ENCODE measurements at regions not wholly inside any gene's neighbourhood (a gene's known extent, or its start where the extent isn't known, plus 50 kb on each side); places are given as distances from the start of the nearest gene placed in this dataset.

DNA sequence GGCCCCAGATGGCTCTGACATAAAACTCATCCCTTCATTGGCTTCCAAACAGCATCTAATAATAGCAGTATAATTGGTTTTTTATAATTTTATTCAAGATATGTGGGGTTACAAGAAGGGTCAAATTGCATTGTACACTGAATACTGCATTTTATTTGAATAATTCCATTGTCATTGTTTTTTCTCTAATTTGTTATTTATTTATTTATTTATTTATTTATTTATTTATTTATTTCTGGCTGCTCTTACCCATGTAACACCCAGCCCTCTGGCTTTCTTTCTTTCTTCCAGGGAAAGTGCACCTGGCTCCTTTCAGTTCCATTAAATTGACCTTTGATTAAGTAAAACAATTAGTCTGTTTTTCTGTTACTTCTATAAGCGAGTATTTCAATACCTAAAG, 210.1 kb downstream of the CDH9 start:
- Mint-ChIP-seq H3K27me3 (no peaks in the 10 kb centered on the region), H3K4me3 (no peak overlapping the region), H3K27ac (no peak overlapping the region), H3K4me1 (no peaks in the 10 kb centered on the region), H3K36me3 (peaks cover 2% of the 10 kb centered on the region), H3K9me3 (peaks cover 5 to 23% (median 8%) of the 10 kb centered on the region in 3 donors)

GRCh38 chr5:26813235-26813634, 225.2 kb downstream of the CDH9 start:
- Mint-ChIP-seq H3K4me3 (no peak overlapping the region), H3K36me3 (peaks cover 1% of the 10 kb centered on the region), H3K9me3 (peaks cover 7 to 13% (median 9%) of the 10 kb centered on the region in 3 donors), H3K27ac (no peak overlapping the region), H3K4me1 (no peaks in the 10 kb centered on the region), H3K27me3 (no peaks in the 10 kb centered on the region)

- no peaks in the 10 kb centered on the region for H3K4me1 Mint-ChIP-seq
These were observed 225.7 kb downstream of the CDH9 start for GRCh38 chr5:26812714-26813113.

DNA sequence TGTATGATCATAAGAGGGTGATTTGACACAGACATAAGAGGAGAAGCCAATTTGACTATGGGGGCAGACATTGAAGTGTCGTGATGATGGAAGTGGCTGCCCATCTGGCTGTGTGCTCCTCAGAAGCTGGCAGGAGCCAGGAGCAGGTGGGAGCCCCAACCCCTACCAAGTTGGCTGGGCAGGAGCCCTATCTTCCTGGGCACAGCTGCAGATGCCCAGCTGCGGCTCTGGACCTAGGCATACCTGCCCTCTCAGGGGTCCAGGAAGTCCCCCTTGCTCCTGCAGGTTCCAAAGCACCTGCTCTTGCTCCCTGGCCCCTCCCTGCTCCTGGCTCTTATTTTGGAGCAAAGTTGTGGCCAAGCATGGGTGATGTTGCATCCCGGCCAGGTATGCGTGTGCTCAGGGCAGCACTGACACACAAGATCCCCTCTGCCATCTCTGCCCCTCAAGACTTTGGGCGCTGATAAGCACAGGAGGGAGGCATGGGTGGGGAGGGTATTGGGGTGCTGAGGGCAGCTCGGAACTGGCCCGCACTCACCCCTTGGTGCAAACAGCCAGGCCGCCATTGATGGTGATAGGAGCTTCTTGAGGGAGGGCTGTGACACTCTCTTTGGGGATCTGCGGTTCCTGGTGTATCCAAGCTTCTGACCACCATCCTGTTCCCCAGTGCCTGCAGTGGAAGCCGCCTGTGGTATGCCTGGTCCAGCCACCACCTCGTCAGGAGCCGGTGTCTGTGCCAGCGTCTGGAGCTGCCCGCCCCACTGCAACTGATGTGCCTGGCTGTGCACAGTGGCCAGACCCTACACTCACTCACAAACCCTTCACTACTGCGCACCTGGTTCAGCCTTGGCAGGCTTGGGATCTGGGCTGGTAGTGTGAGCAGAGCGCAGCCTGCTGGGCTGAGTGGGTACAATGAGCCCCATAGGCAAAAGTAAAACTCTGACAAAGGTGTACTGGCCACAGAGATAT, 230.9 kb downstream of the CDH9 start:
- no peak overlapping the region for H3K27ac Mint-ChIP-seq
- no peak overlapping the region for H3K4me3 Mint-ChIP-seq
- H3K27me3 Mint-ChIP-seq = no peaks in the 10 kb centered on the region
- no peaks in the 10 kb centered on the region for H3K4me1 Mint-ChIP-seq
- H3K36me3 Mint-ChIP-seq = peaks cover 1% of the 10 kb centered on the region
- peaks cover 0 to 11% (median 4%) of the 10 kb centered on the region in 3 donors for H3K9me3 Mint-ChIP-seq

More at GRCh38 chr5:26812714-26813113, 225.7 kb downstream of the CDH9 start:
- no peak overlapping the region for H3K27ac Mint-ChIP-seq
- H3K36me3 Mint-ChIP-seq = peaks cover 1% of the 10 kb centered on the region
- H3K9me3 Mint-ChIP-seq = peaks cover 7 to 12% (median 9%) of the 10 kb centered on the region in 3 donors
- no peaks in the 10 kb centered on the region for H3K27me3 Mint-ChIP-seq
- no peak overlapping the region for H3K4me3 Mint-ChIP-seq

- H3K27ac Mint-ChIP-seq = no peak overlapping the region
- no peaks in the 10 kb centered on the region for H3K36me3 Mint-ChIP-seq
- H3K4me1 Mint-ChIP-seq = no peaks in the 10 kb centered on the region
- no peak overlapping the region for H3K4me3 Mint-ChIP-seq
- no peaks in the 10 kb centered on the region for H3K27me3 Mint-ChIP-seq
- peaks cover 0 to 11% (median 4%) of the 10 kb centered on the region in 3 donors for H3K9me3 Mint-ChIP-seq
These were observed 233.3 kb downstream of the CDH9 start for GRCh38 chr5:26805076-26805475.

DNA sequence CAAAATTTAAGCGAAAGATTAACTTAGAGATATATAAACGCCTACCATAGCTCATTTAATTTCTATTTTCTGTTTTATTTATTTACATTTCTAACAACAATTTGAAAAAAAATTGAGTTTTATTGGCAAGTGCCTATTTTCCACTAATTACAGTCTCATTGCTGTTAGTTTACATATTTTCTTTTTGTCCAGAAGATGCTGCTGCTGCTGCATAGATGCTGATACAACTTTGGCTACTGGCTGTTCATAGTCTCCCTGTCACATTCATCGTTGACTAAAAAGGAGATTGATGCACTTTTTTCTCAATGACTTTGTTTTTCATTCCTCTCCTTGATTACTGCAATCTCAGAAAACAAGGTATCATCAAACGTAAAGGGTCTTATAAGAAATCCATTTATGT, 235.4 kb downstream of the CDH9 start:
- no peaks in the 10 kb centered on the region for H3K4me1 Mint-ChIP-seq
- H3K9me3 Mint-ChIP-seq = peaks cover 0 to 11% (median 4%) of the 10 kb centered on the region in 3 donors
- no peaks in the 10 kb centered on the region for H3K36me3 Mint-ChIP-seq
- no peak overlapping the region for H3K27ac Mint-ChIP-seq
- no peaks in the 10 kb centered on the region for H3K27me3 Mint-ChIP-seq
- H3K4me3 Mint-ChIP-seq = no peak overlapping the region

GRCh38 chr5:26791433-26791832, 247.0 kb downstream of the CDH9 start:
- Mint-ChIP-seq H3K27ac (no peak overlapping the region), H3K4me3 (no peak overlapping the region), H3K27me3 (no peaks in the 10 kb centered on the region), H3K9me3 (peaks cover 3 to 8% (median 3%) of the 10 kb centered on the region in 3 donors), H3K4me1 (peaks cover 0 to 2% (median 0%) of the 10 kb centered on the region in 3 donors), H3K36me3 (no peaks in the 10 kb centered on the region)

GRCh38 chr5:26791021-26791420, 247.4 kb downstream of the CDH9 start:
- Mint-ChIP-seq H3K9me3 (peaks cover 3 to 8% (median 3%) of the 10 kb centered on the region in 3 donors), H3K27me3 (no peaks in the 10 kb centered on the region), H3K4me3 (peak overlapping the region in 1 of 4 donors; percentile 4), H3K36me3 (no peaks in the 10 kb centered on the region), H3K27ac (no peak overlapping the region), H3K4me1 (peaks cover 0 to 2% (median 0%) of the 10 kb centered on the region in 3 donors)

DNA sequence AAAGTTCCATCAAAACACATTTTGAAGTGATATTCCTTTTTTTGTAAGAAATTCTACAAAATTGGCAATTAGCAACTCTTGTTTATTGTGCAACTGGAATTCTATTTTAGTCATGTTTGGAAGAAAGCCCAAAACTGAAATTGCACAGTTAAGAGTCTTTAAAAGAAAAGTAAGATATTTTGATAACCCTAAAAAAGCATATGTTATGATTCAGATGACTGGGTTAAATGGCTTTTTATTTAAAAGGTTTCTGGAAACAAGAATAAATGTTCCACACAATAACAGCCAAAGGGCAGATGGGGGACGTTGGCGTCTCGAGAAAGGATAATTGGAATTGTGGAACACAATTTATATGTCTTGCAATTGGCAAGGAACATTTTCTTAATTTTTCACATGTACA, 275.2 kb downstream of the CDH9 start:
- Mint-ChIP-seq H3K4me3 (no peak overlapping the region), H3K4me1 (no peaks in the 10 kb centered on the region), H3K27me3 (no peaks in the 10 kb centered on the region), H3K27ac (no peak overlapping the region), H3K9me3 (peaks cover 4 to 8% (median 5%) of the 10 kb centered on the region in 3 donors), H3K36me3 (no peaks in the 10 kb centered on the region)

DNA sequence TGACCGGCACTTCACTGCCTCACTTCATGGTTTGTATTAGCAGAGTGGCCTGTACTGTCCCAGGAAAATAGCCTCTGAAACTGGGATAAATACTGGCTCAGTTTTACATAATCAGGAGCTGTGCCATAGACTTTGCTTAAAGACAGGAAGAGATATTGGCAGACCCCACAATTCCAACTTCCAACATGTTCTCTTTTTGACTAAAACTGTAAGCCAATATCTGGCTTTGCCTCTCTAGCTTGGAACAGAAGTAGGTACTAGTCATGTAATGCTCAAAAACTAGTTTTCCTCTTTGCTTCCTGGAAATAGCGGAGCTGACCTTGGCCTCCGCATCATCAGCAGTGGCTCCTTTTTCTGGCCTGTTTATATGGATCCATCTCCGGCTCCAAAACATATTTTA, 276.9 kb downstream of the CDH9 start:
- Mint-ChIP-seq H3K4me1 (no peaks in the 10 kb centered on the region), H3K4me3 (no peak overlapping the region), H3K9me3 (peaks cover 0 to 5% (median 2%) of the 10 kb centered on the region in 3 donors), H3K27ac (no peak overlapping the region), H3K27me3 (no peaks in the 10 kb centered on the region), H3K36me3 (no peaks in the 10 kb centered on the region)

DNA sequence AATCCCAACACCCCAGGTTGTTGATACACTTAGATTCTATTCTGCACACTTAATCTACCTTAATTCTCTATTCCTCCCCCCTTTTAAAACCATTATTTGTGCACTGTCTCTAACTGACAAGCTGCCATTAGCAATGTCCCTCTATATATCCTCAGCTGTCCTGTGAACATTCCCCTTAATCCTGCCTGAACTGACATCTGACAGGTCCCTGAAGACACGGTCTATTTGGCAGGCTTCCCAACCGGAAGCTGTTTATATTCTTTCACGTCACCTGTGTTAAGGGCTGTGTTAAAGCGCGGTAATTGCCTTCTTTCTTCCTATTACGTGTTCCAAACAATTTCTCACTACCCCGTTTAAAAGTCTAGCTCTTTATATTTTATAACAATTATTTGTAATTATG, 277.3 kb downstream of the CDH9 start:
- H3K4me1 Mint-ChIP-seq = no peaks in the 10 kb centered on the region
- H3K4me3 Mint-ChIP-seq = no peak overlapping the region
- H3K27ac Mint-ChIP-seq = no peak overlapping the region
- no peaks in the 10 kb centered on the region for H3K27me3 Mint-ChIP-seq
- H3K9me3 Mint-ChIP-seq = peaks cover 0 to 3% (median 2%) of the 10 kb centered on the region in 3 donors
- no peaks in the 10 kb centered on the region for H3K36me3 Mint-ChIP-seq

- Mint-ChIP-seq H3K4me3 (no peak overlapping the region), H3K36me3 (no peaks in the 10 kb centered on the region), H3K9me3 (peaks cover 0 to 7% (median 4%) of the 10 kb centered on the region in 3 donors), H3K4me1 (no peaks in the 10 kb centered on the region), H3K27ac (no peak overlapping the region), H3K27me3 (no peaks in the 10 kb centered on the region)
These were observed 280.4 kb downstream of the CDH9 start for GRCh38 chr5:26757941-26758340.

GRCh38 chr5:26749829-26750228, 288.6 kb downstream of the CDH9 start:
- H3K27ac Mint-ChIP-seq = no peak overlapping the region
- H3K4me1 Mint-ChIP-seq = no peaks in the 10 kb centered on the region
- peaks cover 1% of the 10 kb centered on the region for H3K36me3 Mint-ChIP-seq
- peaks cover 0 to 5% (median 4%) of the 10 kb centered on the region in 3 donors for H3K9me3 Mint-ChIP-seq
- H3K4me3 Mint-ChIP-seq = no peak overlapping the region
- H3K27me3 Mint-ChIP-seq = no peaks in the 10 kb centered on the region

DNA sequence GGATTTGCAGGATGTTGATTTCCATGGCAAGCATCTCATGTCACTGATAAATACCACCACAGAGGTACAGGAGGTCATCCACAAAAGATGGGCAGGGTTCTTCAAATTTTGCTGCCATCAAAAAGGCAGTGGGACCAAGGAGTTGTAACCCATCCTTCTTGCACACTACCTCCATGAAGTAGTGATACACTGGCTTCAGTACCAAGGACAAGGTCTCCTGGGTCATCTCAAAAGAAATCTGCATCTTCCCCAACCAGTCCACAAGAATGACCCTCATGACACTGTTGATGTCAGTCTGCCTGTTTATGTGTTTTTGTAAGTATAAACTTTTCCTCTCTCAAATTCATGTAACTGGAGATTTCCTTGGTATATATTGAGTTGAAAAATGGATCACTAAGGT, 298.2 kb downstream of the CDH9 start:
- Mint-ChIP-seq H3K27ac (no peak overlapping the region), H3K9me3 (peaks cover 0 to 5% (median 4%) of the 10 kb centered on the region in 3 donors), H3K27me3 (no peaks in the 10 kb centered on the region), H3K4me1 (no peaks in the 10 kb centered on the region), H3K36me3 (no peaks in the 10 kb centered on the region), H3K4me3 (no peak overlapping the region)

DNA sequence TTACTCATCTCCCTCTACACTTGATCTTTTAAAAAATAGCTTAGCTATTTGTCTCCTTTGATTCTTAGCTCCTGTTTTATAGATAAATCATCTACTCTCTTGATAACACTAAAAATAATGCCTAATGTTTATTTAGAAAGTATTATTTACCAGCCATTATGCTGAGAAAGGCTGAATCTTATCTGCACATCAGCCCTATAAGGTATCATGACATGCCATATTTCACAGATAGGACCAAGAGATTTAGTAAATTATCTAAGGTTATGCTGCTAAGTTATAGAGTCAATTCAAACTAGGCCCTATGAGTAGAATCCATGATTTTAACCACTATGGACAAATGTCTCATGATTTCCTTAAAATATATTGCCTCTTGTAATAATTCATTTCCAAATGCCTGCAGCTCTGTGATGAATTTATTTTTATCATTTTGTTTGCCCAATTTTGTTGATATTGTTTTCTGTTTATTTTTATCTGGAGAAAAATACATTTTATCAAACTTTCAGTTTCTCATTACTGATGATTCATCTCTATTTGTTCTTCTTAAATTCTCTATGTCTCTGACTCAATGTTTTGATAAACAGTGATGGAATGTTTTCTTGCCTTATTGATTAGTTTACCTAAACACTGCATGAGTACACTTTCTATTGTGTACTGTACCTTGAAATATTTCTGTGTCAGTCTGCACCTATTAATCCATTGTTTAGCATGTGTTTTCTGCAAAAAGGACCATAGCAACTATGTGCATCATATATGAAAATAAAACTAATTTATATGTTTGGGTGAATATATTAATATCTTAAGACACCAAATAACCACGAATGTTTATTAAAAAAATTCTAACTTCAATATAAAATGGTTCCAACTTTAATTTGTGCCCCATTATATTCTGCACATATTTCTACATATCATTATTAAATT, 300.8 kb downstream of the CDH9 start:
- no peaks in the 10 kb centered on the region for H3K36me3 Mint-ChIP-seq
- H3K9me3 Mint-ChIP-seq = peaks cover 0 to 6% (median 5%) of the 10 kb centered on the region in 3 donors
- no peak overlapping the region for H3K4me3 Mint-ChIP-seq
- no peaks in the 10 kb centered on the region for H3K4me1 Mint-ChIP-seq
- H3K27ac Mint-ChIP-seq = no peak overlapping the region
- H3K27me3 Mint-ChIP-seq = no peaks in the 10 kb centered on the region

All from IgD-negative memory B cell (primary cell).